Left cardiac atrium (tissue), 4 donors: ENCODE measurements at regions not wholly inside any gene's neighbourhood (a gene's known extent, or its start where the extent isn't known, plus 50 kb on each side); places are given as distances from the start of the nearest gene placed in this dataset.
A peak's percentile ranks its signal among the peaks of the same experiment; 100 is the strongest.

ENCODE experiments used
- ATAC-seq, 2 donors: fragments of 200-7000 bp; cut with Tn5 transposase; one replicate each; pipeline ENCODE4 v1.9.1; 2020; ENCODE audit warnings: mild to moderate bottlenecking in 2 of 2, moderate library complexity in 2 of 2
- DNase-seq: peaks from one replicate; pipeline ENCODE4 v3.0.0-alpha.2; 2020
- intact Hi-C, 2 donors: fragments of 100-400 bp; cut with DNase I; formaldehyde crosslinking; loops; one replicate each; pipeline versions ENCODE4 v1.14.1 to v1.15.1; 2022 to 2023
- donor health status: DM: no; HTN: yes; CAD: no.
- donor health status: DM: no; HTN: yes; CAD: no; lungs with severe emphysema.
- donor health status: DM: yes; HTN: yes; CAD: no.
- donor health status: Dilated cardiomyopathy.

DNA sequence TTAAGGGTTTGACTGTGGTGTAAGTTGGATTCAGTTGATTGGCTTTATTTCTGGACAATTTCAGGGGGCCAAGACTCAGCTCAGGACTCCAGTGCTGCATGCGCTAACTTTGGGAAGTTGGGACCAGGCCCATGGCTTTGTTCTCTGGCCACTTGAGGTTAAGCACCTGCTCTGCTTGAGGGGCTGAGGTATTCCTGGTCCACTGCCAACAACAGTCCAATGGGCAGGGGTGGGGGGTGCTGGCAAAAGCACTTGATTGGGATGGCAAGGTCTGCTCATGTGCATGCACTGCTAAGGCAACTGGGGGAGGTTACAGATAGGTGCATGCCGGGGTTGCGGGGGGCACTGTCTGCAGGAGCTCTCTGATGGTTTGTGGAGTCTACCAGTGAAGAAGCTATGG lies 52.6 kb upstream of the ASB17 start:
- intact Hi-C loops: no loop called here
- ATAC-seq (no peak), DNase-seq (no peak)

- no peak for DNase-seq
- no peak for ATAC-seq
- intact Hi-C loops: no loop called here
These were observed 53.6 kb upstream of the ASB17 start for GRCh38 chr1:75985827-75986226.

DNA sequence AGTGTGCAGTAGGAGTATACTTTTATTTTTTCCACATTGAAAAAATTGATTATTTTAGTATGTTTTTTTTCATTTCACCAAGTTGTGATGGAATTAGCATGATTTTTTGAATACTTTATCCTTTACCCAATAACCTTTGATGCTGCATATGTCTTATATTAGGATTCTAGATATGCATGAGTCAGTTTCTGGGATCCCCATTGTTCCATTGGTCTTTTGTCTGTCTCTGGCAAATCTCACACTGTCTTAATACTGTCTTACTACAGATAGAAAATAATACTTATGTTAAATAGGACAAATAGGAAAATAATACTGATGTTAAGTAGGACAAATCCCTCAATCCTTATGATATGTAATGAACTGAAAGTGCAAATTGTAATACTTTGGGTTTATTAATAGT lies 54.3 kb upstream of the ASB17 start:
- intact Hi-C loops: no loop called here
- no peak for DNase-seq
- ATAC-seq: no peak

GRCh38 chr1:75989121-75989520 lies 56.9 kb upstream of the ASB17 start:
- no peak for ATAC-seq
- no peak for DNase-seq
- intact Hi-C loops: no loop called here

GRCh38 chr1:75990686-75991085 lies 58.5 kb upstream of the ASB17 start:
- DNase-seq (no peak), ATAC-seq (no peak)
- intact Hi-C loops: loop anchor here in 1 of 2 donors (5.0 kb wide), 1 partner anchor 1152 kb away; no protein-coding TSS in a partner anchor

GRCh38 chr1:75991497-75992114 lies 59.4 kb upstream of the ASB17 start:
- ATAC-seq: peak; percentile 65 to 67
- peak; percentile 92 for DNase-seq
- intact Hi-C loops: loop anchor here in 1 of 2 donors (5.0 kb wide), 1 partner anchor 1151 kb away; no protein-coding TSS in a partner anchor

GRCh38 chr1:75992312-75992711 lies 60.1 kb upstream of the ASB17 start:
- DNase-seq (no peak), ATAC-seq (no peak)
- intact Hi-C loops: loop anchor here in 1 of 2 donors (5.0 kb wide), 1 partner anchor 1150 kb away; no protein-coding TSS in a partner anchor

DNA sequence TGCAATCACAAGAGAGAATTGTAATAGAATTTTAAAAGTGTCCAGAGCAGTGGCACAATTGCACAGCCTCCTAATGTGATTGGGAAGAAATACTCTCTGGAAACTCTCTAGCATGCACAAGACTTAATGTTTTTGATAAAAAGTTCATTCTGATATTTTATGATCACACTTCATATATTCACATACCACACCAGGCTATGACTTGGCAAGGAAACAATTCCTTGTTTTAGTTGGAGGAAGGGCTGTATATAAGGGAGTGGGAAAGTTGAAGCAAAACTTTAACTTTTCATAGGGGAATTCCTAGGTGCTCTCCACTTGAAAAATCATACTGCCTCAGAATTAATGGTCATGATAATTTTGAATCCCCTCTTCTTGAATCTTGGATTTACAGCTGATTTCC lies 61.5 kb upstream of the ASB17 start:
- DNase-seq (no peak), ATAC-seq (no peak)
- intact Hi-C loops: loop anchor here in 1 of 2 donors (5.0 kb wide), 1 partner anchor 1149 kb away; no protein-coding TSS in a partner anchor

- ATAC-seq: no peak
- intact Hi-C loops: no loop called here
- DNase-seq: no peak
These were observed 64.0 kb upstream of the ASB17 start for GRCh38 chr1:75996196-75996595.

GRCh38 chr1:75999034-75999433 lies 66.8 kb upstream of the ASB17 start:
- DNase-seq: no peak
- intact Hi-C loops: no loop called here
- no peak for ATAC-seq

GRCh38 chr1:76003946-76004345 lies 70.6 kb upstream of the ST6GALNAC3 start:
- DNase-seq (no peak), ATAC-seq (no peak)
- intact Hi-C loops: no loop called here

- ATAC-seq (no peak), DNase-seq (no peak)
- intact Hi-C loops: no loop called here
These were observed 68.8 kb upstream of the ST6GALNAC3 start for GRCh38 chr1:76005765-76006164.

DNA sequence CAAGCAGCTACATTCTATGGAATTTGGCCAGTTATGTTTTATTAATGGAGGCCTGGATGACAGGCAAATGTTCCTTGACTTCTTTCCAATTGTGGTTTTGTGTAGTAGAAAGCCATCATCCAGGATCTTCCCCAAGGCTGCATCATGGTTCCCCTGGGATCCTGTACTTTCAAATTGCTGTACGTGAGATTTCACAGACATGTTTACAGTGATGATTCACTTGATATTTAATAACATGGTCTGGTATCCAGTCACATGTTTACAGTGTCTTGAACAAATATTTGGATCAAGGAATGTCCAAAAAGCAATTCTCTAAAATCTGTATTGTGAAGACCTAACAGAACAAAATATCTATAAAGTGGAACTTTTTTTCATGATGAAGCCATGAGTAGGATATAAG lies 68.3 kb upstream of the ST6GALNAC3 start:
- DNase-seq (no peak), ATAC-seq (no peak)
- intact Hi-C loops: no loop called here

- DNase-seq (no peak), ATAC-seq (no peak)
- intact Hi-C loops: no loop called here
These were observed 63.7 kb upstream of the ST6GALNAC3 start for GRCh38 chr1:76010802-76011201.

DNA sequence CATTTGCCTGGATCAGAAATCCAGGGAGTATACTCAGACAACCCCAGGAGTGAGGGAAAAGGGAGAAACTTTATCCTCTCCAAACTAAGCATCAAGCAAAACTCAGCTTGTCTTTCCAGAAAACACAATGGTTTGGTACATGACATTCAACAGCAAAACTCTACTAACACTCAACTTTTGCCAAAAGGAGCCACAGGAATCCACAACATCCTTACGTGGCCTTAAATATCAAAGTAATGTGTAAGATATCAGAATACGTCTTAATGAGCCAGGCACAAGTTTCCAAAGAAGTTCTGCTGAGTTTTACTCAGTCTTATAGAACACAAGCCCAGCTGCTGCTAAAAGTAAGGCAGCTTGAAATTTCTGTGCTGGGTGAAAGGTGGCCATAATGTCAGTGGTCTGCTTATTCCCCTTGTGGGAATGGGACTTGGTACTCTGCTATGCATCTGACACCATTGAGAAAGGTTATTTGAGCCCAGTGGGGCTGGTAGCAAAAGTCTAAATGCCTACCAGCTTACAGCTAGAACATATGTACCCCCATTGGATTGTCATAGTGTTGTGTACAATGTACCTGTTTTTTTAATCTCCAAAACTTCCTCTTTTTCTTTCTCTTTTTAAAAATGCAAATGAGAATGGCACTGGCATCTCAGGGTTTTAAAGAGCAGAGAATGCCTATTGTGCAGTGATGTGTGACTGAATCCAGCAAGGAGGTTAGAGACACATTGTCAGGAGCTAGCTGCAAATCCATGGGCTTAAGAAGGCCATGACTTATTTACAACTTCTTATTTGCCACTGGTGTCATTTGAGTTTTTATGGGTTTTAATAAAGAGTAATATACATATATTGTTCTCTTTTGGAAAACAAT lies 62.0 kb upstream of the ST6GALNAC3 start:
- ATAC-seq (no peak), DNase-seq (no peak)
- intact Hi-C loops: no loop called here

DNA sequence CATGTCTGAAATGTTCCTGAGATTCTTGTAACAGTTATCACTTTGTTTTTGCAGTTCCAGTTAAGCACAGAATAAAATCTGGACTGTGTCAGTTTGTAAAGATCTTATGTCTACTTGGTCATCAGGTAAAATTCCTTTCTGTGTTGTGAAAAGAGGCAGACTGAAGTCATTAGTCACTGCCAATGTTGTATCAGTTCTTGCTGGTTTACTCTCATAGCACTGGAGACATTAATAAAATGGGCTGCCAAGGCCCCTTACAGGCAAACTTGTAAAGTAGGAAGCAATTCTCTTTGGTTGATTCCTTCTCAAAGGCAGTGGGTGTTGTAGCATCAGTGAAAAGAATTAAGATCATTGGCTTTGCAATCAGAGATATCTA lies 61.4 kb upstream of the ST6GALNAC3 start:
- intact Hi-C loops: no loop called here
- no peak for DNase-seq
- no peak for ATAC-seq

DNA sequence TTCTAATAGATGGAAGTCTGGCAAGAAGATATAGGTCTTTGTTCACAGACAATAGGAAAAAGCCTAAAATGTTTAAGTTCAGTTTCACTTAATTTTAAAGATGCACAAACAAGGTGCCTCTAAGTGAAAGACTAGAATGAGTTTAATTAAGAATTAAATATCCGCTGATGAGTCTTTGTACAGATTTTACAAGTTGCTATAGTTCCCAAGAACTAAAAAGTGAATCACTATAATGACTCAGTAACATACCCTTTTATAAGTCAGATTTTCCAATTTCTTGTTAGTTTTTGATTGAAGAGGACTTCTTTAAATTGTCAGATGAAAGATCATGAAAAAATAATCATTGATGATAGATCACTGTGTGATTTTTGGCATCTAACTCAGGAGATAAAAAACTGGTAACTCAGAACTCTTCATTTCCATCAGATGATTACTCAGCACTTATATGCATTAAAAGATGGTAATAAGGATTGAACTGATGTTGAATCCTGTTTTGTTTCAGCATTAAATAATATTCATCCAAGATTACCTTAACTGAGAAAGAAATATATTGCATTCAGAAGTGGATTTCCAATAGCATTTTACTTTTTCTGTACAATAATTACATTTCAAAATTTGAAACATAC lies 59.0 kb upstream of the ST6GALNAC3 start:
- ATAC-seq: no peak
- intact Hi-C loops: no loop called here
- DNase-seq: no peak

DNA sequence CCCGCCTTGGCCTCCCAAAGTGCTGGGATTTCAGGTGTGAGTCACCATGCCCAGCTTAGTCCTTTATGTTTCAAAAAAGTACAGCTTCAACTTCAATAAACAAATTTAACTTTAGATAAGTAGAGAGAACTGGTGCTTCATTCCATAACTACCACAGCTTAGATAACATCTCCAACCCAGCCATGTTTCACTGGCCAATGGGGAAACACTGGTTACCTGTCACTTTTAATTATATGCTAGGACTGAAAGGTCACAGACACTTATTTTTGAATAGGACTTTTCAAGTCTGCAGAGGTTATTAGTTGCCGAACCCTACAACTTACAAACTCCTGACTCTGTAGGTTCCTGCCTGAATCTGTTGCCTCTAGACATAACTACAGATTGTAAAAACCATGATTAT lies 56.5 kb upstream of the ST6GALNAC3 start:
- no peak for DNase-seq
- ATAC-seq: no peak
- intact Hi-C loops: no loop called here

GRCh38 chr1:76021846-76022245 lies 52.7 kb upstream of the ST6GALNAC3 start:
- no peak for ATAC-seq
- intact Hi-C loops: no loop called here
- DNase-seq: no peak
